HG03103 (cell line): ENCODE measurements at regions not wholly inside any gene's neighbourhood (a gene's known extent, or its start where the extent isn't known, plus 50 kb on each side); places are given as distances from the start of the nearest gene placed in this dataset.
"Not testable (repeated sequence)": the region's sequence is repeated elsewhere in the genome, so short reads cannot be mapped to it uniquely, and the experiment has no call there.

Source experiments
- ATAC-seq: cut with Tn5 transposase; IDR thresholded peaks from one replicate; pipeline ENCODE4 v1.9.1; 2021; ENCODE audit warnings: low read depth; ENCODE audit not compliant: unreplicated experiment

- no peak for ATAC-seq
These were observed 152.7 kb downstream of the IL20RB start for GRCh38 chr3:137110392-137110996.

- ATAC-seq, result no peak
These were observed 153.7 kb downstream of the IL20RB start for GRCh38 chr3:137111497-137111896.

- no peak for ATAC-seq
These were observed 158.8 kb downstream of the IL20RB start for GRCh38 chr3:137116619-137117018.

GRCh38 chr3:137121704-137122314, 164.0 kb downstream of the IL20RB start:
- peak; percentile 83 for ATAC-seq

- ATAC-seq, result no peak
These were observed 173.3 kb downstream of the IL20RB start for GRCh38 chr3:137131081-137131480.

- no peak for ATAC-seq
These were observed 176.6 kb downstream of the IL20RB start for GRCh38 chr3:137134431-137134830.

- ATAC-seq, result no peak
These were observed 190.6 kb downstream of the IL20RB start for GRCh38 chr3:137148406-137148805.

- ATAC-seq, result no peak
These were observed 191.1 kb downstream of the IL20RB start for GRCh38 chr3:137148917-137149316.

GRCh38 chr3:137150825-137151224, 193.0 kb downstream of the IL20RB start:
- no peak for ATAC-seq

GRCh38 chr3:137153046-137153445, 195.3 kb downstream of the IL20RB start:
- not testable (repeated sequence) for ATAC-seq

GRCh38 chr3:137163241-137163871, 205.6 kb downstream of the IL20RB start:
- ATAC-seq, result no peak

GRCh38 chr3:137163958-137164357, 206.2 kb downstream of the IL20RB start:
- ATAC-seq, result no peak

- no peak for ATAC-seq
These were observed 207.5 kb downstream of the IL20RB start for GRCh38 chr3:137165117-137165806.

GRCh38 chr3:137171834-137172603, 214.2 kb downstream of the IL20RB start:
- no peak for ATAC-seq

- ATAC-seq, result no peak
These were observed 214.9 kb downstream of the IL20RB start for GRCh38 chr3:137172728-137173127.

GRCh38 chr3:137174514-137174913, 216.7 kb downstream of the IL20RB start:
- ATAC-seq, result no peak

GRCh38 chr3:137180220-137180619, 222.4 kb downstream of the IL20RB start:
- ATAC-seq, result no peak

- ATAC-seq, result no peak
These were observed 233.5 kb downstream of the IL20RB start for GRCh38 chr3:137191133-137191923.

- no peak for ATAC-seq
These were observed 234.2 kb downstream of the IL20RB start for GRCh38 chr3:137191951-137192350.

- ATAC-seq, result no peak
These were observed 236.5 kb downstream of the IL20RB start for GRCh38 chr3:137194301-137194700.
